ENCODE measurements at regions not wholly inside any gene's neighbourhood (a gene's known extent, or its start where the extent isn't known, plus 50 kb on each side); places are given as distances from the start of the nearest gene placed in this dataset.

- H3K9me3 Mint-ChIP-seq (ENCODE audit: unreplicated experiment): peaks cover 21% of the 10 kb centered on the region
- Histone ChIP-seq H3K4me3 (ENCODE audit: low read depth, low read length) (no peak overlapping the region), H3K4me1 (peaks cover 7% of the 10 kb centered on the region; the same call in 1 of the 2 replicates), H3K27me3 (replicated peaks; ENCODE audit: control insufficient read depth, insufficient read depth, low read length) (no peaks in the 10 kb centered on the region), H3K36me3 (ENCODE audit: control insufficient read depth, insufficient read depth, low read length) (no peaks in the 10 kb centered on the region), H3K9me3 (peaks cover 12% of the 10 kb centered on the region)
- peaks cover 5% of the 10 kb centered on the region for H3K4me1 Mint-ChIP-seq (ENCODE audit: low read depth, unreplicated experiment)
- no peaks in the 10 kb centered on the region for H3K27me3 Mint-ChIP-seq (ENCODE audit: insufficient read depth, unreplicated experiment)
- no peak for TF ChIP-seq CTCF (IDR thresholded peaks at IDR 0.05; ENCODE audit: insufficient read depth in 1 of 2, low read depth in 1 of 2, low read length in 1 of 2, severe bottlenecking in 1 of 2, unreplicated experiment in 1 of 2)
- ChIA-PET CTCF (no interaction called here), POLR2A (no interaction called here)
- intact Hi-C loops (cut with micrococcal nuclease; ENCODE audit: unreplicated experiment): no loop called here
- no peak overlapping the region for H3K4me3 Mint-ChIP-seq (ENCODE audit: unreplicated experiment)
- no peaks in the 10 kb centered on the region for H3K36me3 Mint-ChIP-seq (ENCODE audit: insufficient read depth, unreplicated experiment)
- no TSS peak for BruUV-seq (replicated peaks)
- no peak overlapping the region for H3K27ac Mint-ChIP-seq (ENCODE audit: unreplicated experiment)
- DNase-seq: no peak
Observed at GRCh38 chr17:72487731-72488494, 367.1 kb downstream of the SOX9 start.

- no peak overlapping the region for H3K4me3 ChIP-seq (ENCODE audit: low read depth, low read length)
- H3K27me3 Mint-ChIP-seq (ENCODE audit: insufficient read depth, unreplicated experiment): no peaks in the 10 kb centered on the region
- no peak overlapping the region for H3K27ac Mint-ChIP-seq (ENCODE audit: unreplicated experiment)
- POLR2A ChIA-PET: no interaction called here
- BruUV-seq (replicated peaks): no TSS peak
- no peak for TF ChIP-seq CTCF (IDR thresholded peaks at IDR 0.05; ENCODE audit: insufficient read depth in 1 of 2, low read depth in 1 of 2, low read length in 1 of 2, severe bottlenecking in 1 of 2, unreplicated experiment in 1 of 2)
- H3K4me3 Mint-ChIP-seq (ENCODE audit: unreplicated experiment): no peak overlapping the region
- peaks cover 12% of the 10 kb centered on the region for H3K9me3 ChIP-seq
- peaks cover 5% of the 10 kb centered on the region for H3K4me1 Mint-ChIP-seq (ENCODE audit: low read depth, unreplicated experiment)
- H3K4me1 ChIP-seq: peaks cover 7% of the 10 kb centered on the region; the same call in 1 of the 2 replicates
- no peaks in the 10 kb centered on the region for H3K36me3 ChIP-seq (ENCODE audit: control insufficient read depth, insufficient read depth, low read length)
- peaks cover 13% of the 10 kb centered on the region for H3K9me3 Mint-ChIP-seq (ENCODE audit: unreplicated experiment)
- intact Hi-C loops (cut with micrococcal nuclease; ENCODE audit: unreplicated experiment): no loop called here
- DNase-seq: no peak
- CTCF ChIA-PET: no interaction called here
- no peaks in the 10 kb centered on the region for H3K36me3 Mint-ChIP-seq (ENCODE audit: insufficient read depth, unreplicated experiment)
- H3K27me3 ChIP-seq (replicated peaks; ENCODE audit: control insufficient read depth, insufficient read depth, low read length): no peaks in the 10 kb centered on the region
Observed at GRCh38 chr17:72488555-72489271, 367.9 kb downstream of the SOX9 start.

- H3K36me3 Mint-ChIP-seq (ENCODE audit: insufficient read depth, unreplicated experiment): no peaks in the 10 kb centered on the region
- DNase-seq: no peak
- ChIA-PET CTCF (no interaction called here), POLR2A (no interaction called here)
- Histone ChIP-seq H3K27me3 (replicated peaks; ENCODE audit: control insufficient read depth, insufficient read depth, low read length) (no peaks in the 10 kb centered on the region), H3K36me3 (ENCODE audit: control insufficient read depth, insufficient read depth, low read length) (no peaks in the 10 kb centered on the region), H3K9me3 (peaks cover 12% of the 10 kb centered on the region), H3K4me1 (peaks cover 7% of the 10 kb centered on the region; the same call in 1 of the 2 replicates), H3K4me3 (ENCODE audit: low read depth, low read length) (no peak overlapping the region)
- H3K4me1 Mint-ChIP-seq (ENCODE audit: low read depth, unreplicated experiment): peaks cover 5% of the 10 kb centered on the region
- peaks cover 7% of the 10 kb centered on the region for H3K9me3 Mint-ChIP-seq (ENCODE audit: unreplicated experiment)
- TF ChIP-seq CTCF (IDR thresholded peaks at IDR 0.05; ENCODE audit: insufficient read depth in 1 of 2, low read depth in 1 of 2, low read length in 1 of 2, severe bottlenecking in 1 of 2, unreplicated experiment in 1 of 2): no peak
- H3K4me3 Mint-ChIP-seq (ENCODE audit: unreplicated experiment): no peak overlapping the region
- no peak overlapping the region for H3K27ac Mint-ChIP-seq (ENCODE audit: unreplicated experiment)
- no peaks in the 10 kb centered on the region for H3K27me3 Mint-ChIP-seq (ENCODE audit: insufficient read depth, unreplicated experiment)
- intact Hi-C loops (cut with micrococcal nuclease; ENCODE audit: unreplicated experiment): no loop called here
- no TSS peak for BruUV-seq (replicated peaks)
Observed at GRCh38 chr17:72489272-72489641, 368.4 kb downstream of the SOX9 start.

All from Caco-2 (cell line).